ENCODE measurements at regions not wholly inside any gene's neighbourhood (a gene's known extent, or its start where the extent isn't known, plus 50 kb on each side); places are given as distances from the start of the nearest gene placed in this dataset.

- TF ChIP-seq POU6F1 (CRISPR knock-in tag; IDR thresholded peaks at IDR 0.05; ENCODE audit: borderline replicate concordance, low read depth) (no peak), TOX (CRISPR knock-in tag; IDR thresholded peaks at IDR 0.05; ENCODE audit: borderline replicate concordance) (no peak)
These were observed 256.1 kb downstream of the KLF6 start (continued) for GRCh38 chr10:3528823-3529403.

- ATAC-seq = no peak
- TF ChIP-seq ARNTL (CRISPR knock-in tag; IDR thresholded peaks at IDR 0.05; ENCODE audit: borderline replicate concordance, low read depth) (no peak), TCF4 (CRISPR knock-in tag; IDR thresholded peaks at IDR 0.05; ENCODE audit: borderline replicate concordance) (no peak)
These were observed 256.7 kb downstream of the KLF6 start for GRCh38 chr10:3528271-3528670.

- TF ChIP-seq TOX (CRISPR knock-in tag; IDR thresholded peaks at IDR 0.05; ENCODE audit: borderline replicate concordance) (no peak), BACH2 (CRISPR knock-in tag; IDR thresholded peaks at IDR 0.05; ENCODE audit: borderline replicate concordance) (no peak), CSDC2 (CRISPR knock-in tag; IDR thresholded peaks at IDR 0.05) (no peak), ZNF70 (CRISPR knock-in tag; IDR thresholded peaks at IDR 0.05) (no peak), ZFP30 (CRISPR knock-in tag; IDR thresholded peaks at IDR 0.05) (no peak), SNAI2 (CRISPR knock-in tag; IDR thresholded peaks at IDR 0.05) (no peak), GLIS3 (CRISPR knock-in tag; IDR thresholded peaks at IDR 0.05) (no peak), CSRNP3 (CRISPR knock-in tag; IDR thresholded peaks at IDR 0.05) (no peak), ZNF565 (CRISPR knock-in tag; conservative IDR thresholded peaks at IDR 0.05; ENCODE audit: low read depth) (no peak), PATZ1 (CRISPR knock-in tag; IDR thresholded peaks at IDR 0.05; ENCODE audit: borderline replicate concordance) (no peak), OSR1 (CRISPR knock-in tag; IDR thresholded peaks at IDR 0.05) (no peak), PPARA (CRISPR knock-in tag; IDR thresholded peaks at IDR 0.05; ENCODE audit: borderline replicate concordance) (no peak), ESRRG (CRISPR knock-in tag; IDR thresholded peaks at IDR 0.05) (no peak)
- ATAC-seq = no peak
These were observed 257.1 kb downstream of the KLF6 start for GRCh38 chr10:3527869-3528268.

GRCh38 chr10:3526727-3527501 lies 258.1 kb downstream of the KLF6 start:
- peak; percentile 65 for ATAC-seq
- no peak for TF ChIP-seq TOX (CRISPR knock-in tag; IDR thresholded peaks at IDR 0.05; ENCODE audit: borderline replicate concordance)

GRCh38 chr10:3525832-3526449 lies 259.1 kb downstream of the KLF6 start:
- peak; percentile 93 for ATAC-seq
- TF ChIP-seq OSR1 (CRISPR knock-in tag; IDR thresholded peaks at IDR 0.05) (no peak), BACH2 (CRISPR knock-in tag; IDR thresholded peaks at IDR 0.05; ENCODE audit: borderline replicate concordance) (no peak), CSDC2 (CRISPR knock-in tag; IDR thresholded peaks at IDR 0.05) (0 out of 2 replicates have a peak, but pooled peaks have one; percentile 14), ZC3H10 (CRISPR knock-in tag; IDR thresholded peaks at IDR 0.05) (no peak), SNAI2 (CRISPR knock-in tag; IDR thresholded peaks at IDR 0.05) (no peak), ZNF8 (CRISPR knock-in tag; IDR thresholded peaks at IDR 0.05) (no peak), PATZ1 (CRISPR knock-in tag; IDR thresholded peaks at IDR 0.05; ENCODE audit: borderline replicate concordance) (no peak), TSHZ2 (CRISPR knock-in tag; IDR thresholded peaks at IDR 0.05) (no peak), ARNTL (CRISPR knock-in tag; IDR thresholded peaks at IDR 0.05; ENCODE audit: borderline replicate concordance, low read depth) (no peak), CREB5 (CRISPR knock-in tag; IDR thresholded peaks at IDR 0.05; ENCODE audit: low read depth) (no peak), TOX (CRISPR knock-in tag; IDR thresholded peaks at IDR 0.05; ENCODE audit: borderline replicate concordance) (0 out of 2 replicates have a peak, but pooled peaks have one; percentile 55)
